NCI-H2107 treated with DMSO at 0.1 percent for 48 hours (cell line): ENCODE measurements at regions not wholly inside any gene's neighbourhood (a gene's known extent, or its start where the extent isn't known, plus 50 kb on each side); places are given as distances from the start of the nearest gene placed in this dataset.
"Not testable (repeated sequence)": the region's sequence is repeated elsewhere in the genome, so short reads cannot be mapped to it uniquely, and the experiment has no call there.

ENCODE experiments used
- DNase-seq: peaks from one replicate; lab custom pipeline; 2025; ENCODE audit not compliant: unreplicated experiment; lab: John Stamatoyannopoulos, UW

DNA sequence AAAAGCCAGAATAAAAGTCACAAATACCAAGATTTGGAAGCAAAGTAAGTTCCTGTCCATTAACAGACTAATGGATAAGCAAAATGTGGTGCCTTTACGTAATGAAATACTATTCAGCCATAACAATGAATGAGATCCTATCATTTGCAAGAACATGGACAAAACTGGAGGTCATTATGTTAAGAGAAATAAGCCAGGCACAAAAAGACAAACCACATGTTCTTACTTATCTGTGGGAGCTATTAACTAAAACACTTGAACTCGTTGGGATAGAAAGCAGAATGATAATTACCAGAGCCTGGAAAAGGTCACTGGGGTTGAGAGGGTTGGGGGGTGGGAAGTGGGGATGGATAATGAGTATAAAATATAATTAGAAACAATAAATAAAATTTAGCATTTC, 1015.9 kb downstream of the OTOL1 start:
- DNase-seq: no peak

DNA sequence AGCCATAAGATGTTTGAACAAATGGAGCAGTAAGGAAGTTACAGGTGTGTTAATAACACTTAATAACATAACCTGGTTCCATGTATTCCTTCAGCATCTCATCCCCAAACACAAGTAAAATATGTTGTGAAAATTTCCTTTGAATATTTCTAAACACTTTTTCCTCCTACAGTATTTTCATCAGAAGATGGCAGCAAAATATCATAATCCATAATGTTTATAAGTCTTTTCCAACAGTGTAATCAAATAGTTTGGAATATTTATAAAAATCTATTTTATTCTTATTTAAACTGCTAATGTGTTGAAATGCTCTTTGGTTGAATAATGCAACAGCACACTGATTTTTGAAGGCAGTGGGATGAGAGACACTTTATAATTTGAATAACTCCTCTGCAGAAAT, 1020.5 kb downstream of the OTOL1 start:
- no peak for DNase-seq

DNA sequence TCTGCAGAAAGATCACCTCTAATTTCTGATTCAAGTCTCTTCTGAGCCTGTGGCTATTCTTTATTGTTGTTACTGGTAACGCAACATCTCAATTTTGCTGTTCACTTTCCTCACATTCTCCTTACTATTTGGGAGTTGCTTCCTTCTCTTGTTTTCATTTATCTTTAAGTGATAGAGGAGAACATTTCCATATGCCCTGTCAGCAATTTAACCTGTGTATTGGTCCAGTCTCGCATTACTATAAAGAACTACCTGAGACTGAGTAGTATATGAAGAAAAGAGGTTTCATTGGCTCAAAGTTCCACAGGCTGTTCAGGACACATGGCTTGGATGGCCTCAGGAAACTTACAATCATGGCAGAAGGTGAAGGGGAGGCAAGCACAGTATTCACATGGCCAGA, 1025.1 kb downstream of the OTOL1 start:
- DNase-seq: no peak

DNA sequence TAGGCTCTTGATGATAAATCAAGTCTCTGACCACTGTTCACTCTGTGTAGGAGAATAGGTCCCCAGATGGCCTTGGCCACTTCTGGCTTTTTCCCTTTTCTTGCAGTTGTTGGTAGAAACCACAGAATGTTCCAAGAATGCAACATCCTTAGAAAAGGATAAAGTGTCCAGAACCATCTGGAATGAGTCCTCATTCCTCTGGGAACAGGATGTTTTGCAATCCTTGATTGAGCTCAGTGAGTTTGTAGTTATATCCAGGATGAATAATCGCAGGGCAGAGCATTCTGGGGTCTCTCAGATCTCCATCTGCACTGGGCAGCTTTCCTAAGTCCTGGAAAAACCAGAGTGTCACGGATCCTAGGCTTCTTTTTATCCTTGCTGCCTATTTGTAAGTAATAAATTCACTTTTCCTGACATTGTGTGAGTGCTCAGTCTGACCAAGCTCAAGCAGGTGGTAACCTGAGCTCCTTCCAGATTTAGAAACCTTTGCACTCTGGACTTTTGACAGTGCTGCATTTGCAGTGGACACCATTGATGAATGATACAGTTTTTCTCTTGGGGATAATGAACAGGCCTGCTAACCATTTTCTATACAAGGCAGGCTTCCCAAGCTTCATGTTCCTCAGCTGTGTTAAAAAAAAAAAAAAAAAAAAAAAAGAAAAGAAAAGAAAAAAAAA, 1028.6 kb downstream of the OTOL1 start:
- DNase-seq: no peak

DNA sequence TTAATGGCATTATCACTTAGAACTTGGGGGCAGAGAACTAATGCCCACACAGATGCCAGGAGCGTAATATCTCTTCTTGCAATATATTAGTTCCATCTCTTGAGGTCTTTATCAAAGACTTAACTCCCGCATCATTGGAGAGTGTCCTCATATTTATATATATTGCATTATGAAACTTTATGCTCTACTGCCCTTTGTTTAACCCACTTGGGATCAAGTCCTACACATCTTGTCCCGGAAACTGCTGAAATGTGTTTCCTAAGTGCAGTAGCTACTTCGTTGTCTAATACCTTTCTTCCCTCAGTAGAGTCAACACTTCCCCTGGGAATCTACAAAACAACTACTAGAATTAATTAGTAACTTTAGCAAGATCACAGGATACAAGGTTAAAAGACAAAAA, 1029.2 kb downstream of the OTOL1 start:
- DNase-seq: no peak

DNA sequence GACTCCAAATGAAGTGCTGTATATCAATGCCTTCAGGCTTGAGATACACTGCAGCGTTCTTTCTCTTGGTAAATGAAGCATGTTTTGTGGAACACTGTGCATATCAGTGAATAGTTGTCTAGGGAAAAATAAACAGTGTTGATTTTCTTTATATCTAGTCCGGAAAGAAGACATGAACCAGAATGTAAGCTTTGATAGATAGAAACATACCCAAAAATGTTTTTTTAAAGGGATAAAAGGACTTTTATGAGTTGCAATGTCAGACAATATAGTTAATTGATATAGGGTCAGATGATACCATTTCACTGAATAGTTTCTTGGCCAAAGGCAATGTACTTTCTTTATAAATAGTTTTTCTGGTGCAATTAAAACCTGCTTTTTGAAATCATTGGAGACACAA, 1037.8 kb downstream of the OTOL1 start:
- DNase-seq: no peak

DNA sequence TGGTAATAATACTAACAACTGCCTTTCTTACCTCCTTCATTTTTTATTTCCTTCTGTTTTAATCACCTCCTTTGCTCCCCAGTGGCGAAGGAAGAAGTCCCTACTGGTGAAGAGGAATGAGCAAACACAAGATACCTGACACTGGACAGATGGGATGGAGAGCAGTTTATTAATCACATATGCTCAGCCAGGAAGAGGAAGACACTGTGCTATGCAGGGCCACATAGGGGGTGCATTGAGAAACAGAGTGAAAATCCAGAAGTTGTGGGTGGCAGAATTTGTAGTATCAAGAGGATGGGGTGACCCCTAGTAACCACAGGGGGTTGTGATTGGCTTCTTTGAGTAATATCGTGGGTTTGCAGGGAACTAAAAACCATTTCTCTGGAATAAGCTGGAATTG, 1041.9 kb downstream of the OTOL1 start:
- DNase-seq: no peak

DNA sequence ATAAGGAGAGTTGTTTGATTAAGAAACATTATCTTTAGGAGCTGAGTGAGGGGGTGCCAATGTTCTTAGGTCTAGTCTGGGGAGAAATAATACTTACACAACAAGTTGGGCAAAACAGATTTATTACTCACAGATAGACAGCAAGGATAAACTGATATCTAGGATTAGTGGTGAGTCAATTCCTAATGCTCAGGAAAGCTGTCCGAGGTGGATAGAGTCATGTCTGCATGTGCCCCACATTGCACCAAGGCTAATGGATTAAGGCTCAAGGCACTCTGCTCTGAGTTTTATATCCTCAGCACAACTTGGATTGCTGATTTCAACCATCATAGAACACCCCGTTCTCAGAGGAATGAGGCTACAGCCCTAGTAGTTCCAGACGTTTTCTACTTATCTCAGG, 1042.3 kb downstream of the OTOL1 start:
- DNase-seq: no peak

DNA sequence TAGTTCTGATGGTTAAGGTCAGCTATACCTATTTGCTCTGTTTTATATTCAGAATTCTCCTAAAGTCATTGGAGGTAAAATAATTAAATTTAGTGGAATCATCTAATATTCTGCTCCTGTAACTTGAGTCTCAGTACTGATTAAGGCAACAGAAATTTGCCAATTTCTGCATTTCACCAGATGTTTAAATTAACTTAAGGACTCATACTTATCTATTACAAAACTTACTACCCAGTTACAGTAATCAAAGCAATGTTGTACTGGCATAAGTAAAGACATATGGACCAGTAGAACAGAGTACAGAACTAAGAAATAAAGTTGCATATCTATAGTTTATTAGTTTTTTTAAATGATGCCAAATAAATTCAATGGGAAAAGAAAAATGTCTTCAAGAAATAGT, 1043.8 kb downstream of the OTOL1 start:
- DNase-seq: no peak

DNA sequence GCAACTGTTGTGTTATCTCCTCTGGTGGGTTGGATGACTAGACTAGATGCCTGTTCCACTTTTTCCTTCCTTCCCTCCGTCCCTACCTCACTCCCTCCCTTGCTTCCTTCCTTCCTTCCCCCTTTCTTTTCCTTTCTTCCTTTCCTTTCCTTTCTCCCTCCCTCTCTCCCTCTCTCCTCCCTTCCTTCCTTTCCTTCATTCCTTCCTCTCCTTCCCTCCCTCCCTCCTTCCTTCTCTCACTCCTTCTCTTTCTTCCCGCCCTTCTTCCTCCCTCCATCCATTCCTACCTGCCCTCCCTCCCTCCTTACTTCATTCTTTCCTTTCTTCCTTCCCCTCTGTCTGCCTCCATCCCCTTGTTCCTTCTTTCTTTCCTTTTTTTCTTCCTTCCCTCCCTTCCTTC, 1045.3 kb downstream of the OTOL1 start:
- no peak for DNase-seq

DNA sequence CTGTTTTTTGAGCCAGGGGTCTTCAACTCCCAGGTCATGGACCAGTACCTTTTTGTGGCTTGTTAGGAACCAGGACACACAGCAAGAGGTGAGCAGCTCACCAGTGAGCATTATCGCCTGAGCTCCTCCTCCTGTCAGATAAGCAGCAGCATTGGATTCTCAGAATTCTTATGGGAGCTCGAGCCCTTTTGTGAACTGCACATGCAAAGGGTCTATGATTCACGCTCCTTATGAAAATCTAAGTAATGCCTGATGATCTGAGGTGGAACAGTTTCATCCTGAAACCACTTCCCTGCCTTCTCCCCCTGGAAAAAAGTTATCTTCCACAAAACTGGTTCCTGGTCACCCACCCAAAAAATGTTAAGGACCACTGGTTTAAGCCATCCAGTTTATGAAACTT, 1047.6 kb downstream of the OTOL1 start:
- DNase-seq: no peak

DNA sequence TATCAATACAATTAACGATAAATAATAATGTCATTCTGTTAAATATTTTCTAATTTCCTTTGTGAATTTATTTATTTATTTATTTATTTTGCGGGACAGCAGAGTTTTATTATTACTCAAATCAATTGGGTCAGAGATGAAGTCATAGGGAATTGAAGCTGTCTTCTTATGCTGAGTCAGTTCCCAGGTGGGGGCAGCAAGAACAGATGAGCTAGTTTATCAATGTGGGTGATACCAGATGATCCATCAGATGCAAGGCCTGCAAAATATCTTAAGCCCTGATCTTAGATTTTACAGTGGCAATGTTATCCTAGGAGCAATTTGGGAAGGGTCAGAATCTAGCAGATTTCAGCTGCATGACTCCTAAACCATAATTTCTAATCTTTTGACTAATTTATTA, 1050.3 kb downstream of the OTOL1 start:
- no peak for DNase-seq

DNA sequence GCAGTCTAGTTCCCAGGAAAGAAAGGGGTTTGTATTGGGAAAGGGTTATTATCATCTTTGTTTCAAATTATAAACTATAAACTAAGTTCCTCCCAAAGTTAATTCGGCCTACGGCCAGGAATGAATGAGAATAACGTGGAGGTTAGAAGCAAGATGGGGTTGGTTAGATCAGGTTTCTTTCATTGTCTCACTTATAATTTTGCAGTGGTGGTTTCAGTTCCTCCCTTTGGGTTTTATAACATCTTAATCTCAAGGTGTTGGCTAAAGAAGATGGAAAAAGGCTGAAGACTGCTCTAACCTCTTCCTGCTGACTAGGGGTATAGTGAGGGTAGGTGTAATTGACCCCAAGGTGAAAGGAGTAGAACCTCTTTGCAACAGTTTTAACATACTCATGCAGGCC, 1050.7 kb downstream of the OTOL1 start:
- no peak for DNase-seq

DNA sequence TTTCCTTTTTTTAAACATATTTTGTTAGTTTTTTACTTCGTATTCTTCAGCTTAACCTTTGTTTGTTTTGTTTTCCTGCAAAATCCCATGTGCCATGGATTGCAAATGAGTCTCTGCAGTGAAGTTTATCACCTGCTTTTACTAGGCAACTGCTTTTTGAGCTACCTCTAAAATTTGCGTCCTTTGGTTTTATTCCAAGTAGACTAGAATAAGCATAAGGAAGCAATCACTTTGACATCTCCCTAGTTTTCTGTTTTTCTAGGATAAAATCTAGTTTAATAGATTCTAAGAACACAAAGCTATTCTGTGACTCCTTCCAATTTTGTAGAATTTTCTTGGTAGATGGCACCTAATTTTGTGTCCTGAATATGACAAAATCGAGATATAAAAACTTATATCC, 1059.2 kb downstream of the OTOL1 start:
- no peak for DNase-seq

DNA sequence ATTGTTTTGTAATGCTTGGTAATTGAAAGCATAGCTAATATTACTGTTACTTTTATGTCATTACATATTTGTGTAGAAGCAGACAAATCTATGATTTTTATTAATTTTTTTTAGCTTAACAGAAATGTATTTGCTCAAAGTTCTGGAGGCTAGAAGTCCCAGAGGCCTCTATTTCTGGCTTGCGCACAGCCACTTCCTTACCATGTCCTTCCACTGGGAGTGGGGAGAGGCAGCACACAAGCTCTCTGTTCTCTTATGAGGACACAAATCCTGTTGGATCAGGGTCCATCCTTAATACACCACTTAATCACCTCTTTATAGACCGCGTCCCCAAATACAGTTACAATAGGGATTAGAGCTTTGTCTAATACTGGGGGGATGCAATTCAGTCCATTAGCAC, 1061.4 kb downstream of the OTOL1 start:
- DNase-seq: no peak

DNA sequence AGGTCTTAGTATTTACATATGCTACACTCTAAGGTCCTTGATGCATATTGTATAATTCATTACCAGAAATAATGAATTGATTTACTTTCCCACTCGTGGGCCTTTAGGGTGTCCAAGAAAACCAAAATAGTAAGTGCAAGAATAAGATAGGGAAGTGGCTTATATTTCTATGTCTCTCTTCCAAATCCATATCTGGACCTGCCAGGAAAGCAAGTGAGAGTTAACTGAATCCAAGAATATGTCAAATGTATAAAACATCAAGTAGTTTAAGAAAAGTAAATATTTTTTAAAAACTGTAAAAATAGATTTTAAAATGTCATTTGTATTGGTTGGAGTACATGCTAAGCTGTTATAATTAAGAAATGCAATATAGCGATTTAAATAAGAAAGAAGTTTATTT, 1072.1 kb downstream of the OTOL1 start:
- DNase-seq: no peak

DNA sequence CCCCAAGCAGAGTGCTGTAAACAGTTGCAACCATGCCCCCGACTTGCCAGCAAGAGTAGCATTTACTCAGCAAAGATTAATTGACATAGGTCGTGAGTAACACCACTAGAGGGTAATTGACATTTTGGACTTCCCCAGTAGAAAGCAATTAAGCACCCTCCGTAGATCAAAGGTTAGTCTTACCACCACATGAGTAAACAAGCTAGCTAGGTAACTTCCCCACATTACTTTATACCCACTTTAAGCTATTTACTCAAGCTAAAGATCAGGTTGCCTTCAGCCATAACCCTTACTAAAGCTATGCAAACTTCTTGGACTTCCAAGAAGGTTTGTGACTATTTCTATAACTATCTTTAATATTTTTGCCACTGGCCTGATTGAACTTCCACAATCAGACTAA, 1072.7 kb downstream of the OTOL1 start:
- DNase-seq: no peak

DNA sequence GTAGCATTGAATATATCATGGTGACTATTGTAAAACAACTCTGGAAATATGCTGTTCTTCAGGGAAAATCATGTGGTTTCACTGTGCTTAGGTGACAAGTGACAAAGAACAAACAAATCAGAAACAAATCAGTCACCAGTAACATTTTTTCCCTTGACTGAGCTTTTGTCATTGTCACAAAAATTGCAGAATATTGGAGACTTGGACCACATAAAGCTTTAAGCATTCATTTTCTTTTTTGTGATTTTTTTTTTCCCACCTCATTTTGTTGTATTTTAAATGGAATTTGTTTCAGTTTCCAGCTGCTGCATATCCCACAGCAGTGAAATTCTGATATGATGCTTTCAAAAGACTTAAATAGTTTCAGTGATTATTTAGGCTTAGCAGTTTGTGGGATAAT, 1088.4 kb downstream of the OTOL1 start:
- DNase-seq: no peak

DNA sequence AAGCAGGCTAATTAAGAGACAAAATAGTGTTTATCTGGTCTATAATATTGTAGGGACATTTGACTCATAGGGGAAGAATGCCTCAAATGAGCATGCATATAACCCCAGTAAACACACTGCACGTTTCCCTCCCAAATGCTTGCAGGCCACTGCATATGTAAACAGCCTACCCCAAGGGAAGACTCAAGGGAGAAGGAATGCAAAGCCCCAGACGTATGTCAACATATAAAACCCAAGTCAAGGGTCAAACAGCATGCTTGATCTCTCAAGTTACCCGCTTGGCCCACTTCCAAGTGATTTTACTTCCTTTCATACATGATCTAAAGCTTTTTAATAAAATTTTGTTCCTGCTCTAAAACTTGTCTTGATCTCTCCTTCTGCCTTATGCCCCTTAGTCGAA, 1090.0 kb downstream of the OTOL1 start:
- DNase-seq: no peak

DNA sequence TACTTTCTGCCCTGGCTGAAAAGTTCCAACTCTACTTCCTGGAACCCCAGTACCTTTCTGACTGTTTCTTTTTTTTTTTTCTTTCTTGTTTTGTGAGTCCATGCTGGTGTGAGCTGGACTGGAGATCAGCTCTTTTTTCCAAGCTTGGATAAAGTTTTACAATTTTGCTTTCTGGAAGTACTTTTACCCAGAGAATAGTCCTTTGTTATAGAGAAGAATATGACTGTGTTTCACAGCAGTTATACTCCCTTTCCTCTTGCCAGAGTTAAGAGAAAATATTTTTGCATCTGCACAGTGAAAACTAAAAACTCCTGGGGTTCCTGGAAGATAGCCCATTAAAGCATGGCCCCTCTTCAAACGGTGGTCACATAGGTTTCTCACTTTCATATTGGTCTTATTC, 1100.6 kb downstream of the OTOL1 start:
- DNase-seq: no peak

DNA sequence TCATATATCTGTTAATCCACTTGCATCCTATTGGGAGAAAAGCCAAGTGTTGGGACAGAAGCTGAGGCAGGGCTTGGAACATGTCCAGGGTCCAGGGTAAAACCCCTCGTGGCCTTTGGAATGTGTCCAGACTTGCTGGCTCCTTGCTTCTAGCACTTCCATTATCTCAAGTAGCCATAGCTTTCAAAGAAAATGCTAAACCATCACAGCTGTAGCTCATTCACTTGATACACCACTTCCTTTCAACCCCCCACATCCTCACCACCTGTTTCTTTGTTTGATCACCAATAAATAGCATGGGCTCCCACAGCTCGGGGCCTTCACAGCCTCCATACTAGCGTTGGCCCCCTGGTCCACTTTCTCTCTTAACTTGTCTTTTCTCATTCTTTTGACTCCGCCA, 1101.9 kb downstream of the OTOL1 start:
- DNase-seq: peak; percentile 92

DNA sequence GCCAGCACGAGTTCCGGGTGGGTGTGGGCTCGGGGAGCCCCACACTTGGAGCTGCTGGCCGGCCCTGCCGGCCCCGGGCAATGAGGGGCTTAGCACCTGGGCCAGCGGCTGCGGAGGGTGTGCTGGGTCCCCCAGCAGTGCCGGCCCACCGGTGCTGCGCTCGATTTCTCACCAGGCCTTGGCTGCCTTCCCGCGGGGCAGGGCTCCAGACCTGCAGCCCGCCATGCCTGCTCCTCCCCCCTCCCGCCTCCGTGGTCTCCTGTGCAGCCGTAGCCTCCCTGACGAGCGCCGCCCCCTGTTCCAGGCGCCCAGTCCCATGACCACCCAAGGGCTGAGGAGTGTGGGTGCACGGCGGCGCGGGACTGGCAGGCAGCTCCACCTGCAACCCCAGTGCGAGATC, 1103.1 kb downstream of the OTOL1 start:
- not testable (repeated sequence) for DNase-seq

DNA sequence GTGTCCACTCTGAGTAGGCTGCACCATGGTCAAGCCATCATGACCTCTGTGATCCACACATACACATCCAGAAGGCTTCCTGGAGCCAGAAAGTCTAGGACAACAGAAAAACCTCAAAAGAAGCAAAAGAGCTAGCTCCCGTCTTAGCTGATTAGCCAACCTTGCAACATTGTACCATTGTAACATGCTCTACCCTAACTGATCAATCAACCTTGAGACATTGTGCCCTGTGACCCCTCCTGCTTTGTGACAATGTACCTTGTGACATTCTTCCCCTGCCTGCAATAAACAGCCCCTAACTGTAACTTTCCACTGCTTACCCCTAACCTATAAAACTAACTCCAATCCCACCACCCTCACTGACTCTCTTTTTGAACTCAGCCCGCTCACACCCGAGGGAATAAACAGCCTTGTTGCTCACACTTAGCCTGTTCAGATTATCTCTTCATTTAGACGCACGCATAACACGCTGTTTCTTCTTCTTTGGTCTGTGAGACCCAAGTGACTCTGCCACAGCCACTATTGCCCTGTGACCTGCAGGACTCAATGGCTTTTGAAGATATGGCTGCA, 1104.6 kb downstream of the OTOL1 start:
- DNase-seq: no peak
